ENCODE measurements at regions not wholly inside any gene's neighbourhood (a gene's known extent, or its start where the extent isn't known, plus 50 kb on each side); places are given as distances from the start of the nearest gene placed in this dataset.
"Not testable (repeated sequence)": the region's sequence is repeated elsewhere in the genome, so short reads cannot be mapped to it uniquely, and the experiment has no call there.

- Histone ChIP-seq H3K4me3 (ENCODE audit: low read depth, low read length) (no peak overlapping the region), H3K9me3 (ENCODE audit: control insufficient read depth, insufficient read depth, low read length) (no peaks in the 10 kb centered on the region), H3K27me3 (ENCODE audit: control insufficient read depth, insufficient read depth, low read length) (no peaks in the 10 kb centered on the region), H3K27ac (ENCODE audit: low read depth, low read length) (no peak overlapping the region)
- DNase-seq (ENCODE audit: low read depth, low spot score): peak; percentile 65
- ChIA-PET CTCF (interaction anchor here (0.5 to 0.6 kb wide), 2 partner anchors 22 to 309 kb away, joined by 3 read pairs; no protein-coding TSS in a partner anchor), POLR2A (interaction anchor here (0.6 to 1.7 kb wide), 8 partner anchors 11 to 362 kb away, joined by 3 to 12 read pairs (median 4); partner anchors contain the start of gene ADAMTS5)
- TF ChIP-seq CTCF (IDR thresholded peaks at IDR 0.05; ENCODE audit: low read depth, low read length): no peak
These were observed 362.5 kb upstream of the ADAMTS5 start for GRCh38 chr21:27329255-27329851.

- no peaks in the 10 kb centered on the region for H3K9me3 ChIP-seq (ENCODE audit: control insufficient read depth, insufficient read depth, low read length)
- CTCF ChIA-PET: no interaction called here
- TF ChIP-seq CTCF (IDR thresholded peaks at IDR 0.05; ENCODE audit: low read depth, low read length): no peak
- H3K27ac ChIP-seq (ENCODE audit: low read depth, low read length): no peak overlapping the region
- no peaks in the 10 kb centered on the region for H3K27me3 ChIP-seq (ENCODE audit: control insufficient read depth, insufficient read depth, low read length)
- no peak overlapping the region for H3K4me3 ChIP-seq (ENCODE audit: low read depth, low read length)
- POLR2A ChIA-PET: no interaction called here
- no peak for DNase-seq (ENCODE audit: low read depth, low spot score)
These were observed 359.4 kb upstream of the ADAMTS5 start for GRCh38 chr21:27326301-27326700.

GRCh38 chr21:27323331-27323730 is 356.4 kb upstream of the ADAMTS5 start:
- ChIA-PET CTCF (no interaction called here), POLR2A (no interaction called here)
- H3K27ac ChIP-seq (ENCODE audit: low read depth, low read length): no peak overlapping the region
- no peaks in the 10 kb centered on the region for H3K27me3 ChIP-seq (ENCODE audit: control insufficient read depth, insufficient read depth, low read length)
- H3K4me3 ChIP-seq (ENCODE audit: low read depth, low read length): no peak overlapping the region
- no peak for TF ChIP-seq CTCF (IDR thresholded peaks at IDR 0.05; ENCODE audit: low read depth, low read length)
- no peak for DNase-seq (ENCODE audit: low read depth, low spot score)
- H3K9me3 ChIP-seq (ENCODE audit: control insufficient read depth, insufficient read depth, low read length): no peaks in the 10 kb centered on the region

- no peaks in the 10 kb centered on the region for H3K9me3 ChIP-seq (ENCODE audit: control insufficient read depth, insufficient read depth, low read length)
- no peak for DNase-seq (ENCODE audit: low read depth, low spot score)
- no peak for TF ChIP-seq CTCF (IDR thresholded peaks at IDR 0.05; ENCODE audit: low read depth, low read length)
- ChIA-PET POLR2A (no interaction called here), CTCF (no interaction called here)
- no peak overlapping the region for H3K27ac ChIP-seq (ENCODE audit: low read depth, low read length)
- H3K27me3 ChIP-seq (ENCODE audit: control insufficient read depth, insufficient read depth, low read length): no peaks in the 10 kb centered on the region
- no peak overlapping the region for H3K4me3 ChIP-seq (ENCODE audit: low read depth, low read length)
These were observed 354.9 kb upstream of the ADAMTS5 start for GRCh38 chr21:27321791-27322190.

GRCh38 chr21:27320868-27321267 is 354.0 kb upstream of the ADAMTS5 start:
- H3K27me3 ChIP-seq (ENCODE audit: control insufficient read depth, insufficient read depth, low read length): no peaks in the 10 kb centered on the region
- H3K4me3 ChIP-seq (ENCODE audit: low read depth, low read length): no peak overlapping the region
- no peak overlapping the region for H3K27ac ChIP-seq (ENCODE audit: low read depth, low read length)
- CTCF ChIA-PET: no interaction called here
- no peak for TF ChIP-seq CTCF (IDR thresholded peaks at IDR 0.05; ENCODE audit: low read depth, low read length)
- H3K9me3 ChIP-seq (ENCODE audit: control insufficient read depth, insufficient read depth, low read length): no peaks in the 10 kb centered on the region
- no peak for DNase-seq (ENCODE audit: low read depth, low spot score)
- POLR2A ChIA-PET: no interaction called here

- POLR2A ChIA-PET; CTCF ChIA-PET; H3K27ac ChIP-seq (ENCODE audit: low read depth, low read length); H3K4me3 ChIP-seq (ENCODE audit: low read depth, low read length); H3K27me3 ChIP-seq (ENCODE audit: control insufficient read depth, insufficient read depth, low read length); DNase-seq (ENCODE audit: low read depth, low spot score); H3K9me3 ChIP-seq (ENCODE audit: control insufficient read depth, insufficient read depth, low read length): not testable (repeated sequence)
These were observed 350.7 kb upstream of the ADAMTS5 start for GRCh38 chr21:27317601-27318000.
